ENCODE measurements at regions not wholly inside any gene's neighbourhood (a gene's known extent, or its start where the extent isn't known, plus 50 kb on each side); places are given as distances from the start of the nearest gene placed in this dataset.
"Not testable (repeated sequence)": the region's sequence is repeated elsewhere in the genome, so short reads cannot be mapped to it uniquely, and the experiment has no call there.

DNA sequence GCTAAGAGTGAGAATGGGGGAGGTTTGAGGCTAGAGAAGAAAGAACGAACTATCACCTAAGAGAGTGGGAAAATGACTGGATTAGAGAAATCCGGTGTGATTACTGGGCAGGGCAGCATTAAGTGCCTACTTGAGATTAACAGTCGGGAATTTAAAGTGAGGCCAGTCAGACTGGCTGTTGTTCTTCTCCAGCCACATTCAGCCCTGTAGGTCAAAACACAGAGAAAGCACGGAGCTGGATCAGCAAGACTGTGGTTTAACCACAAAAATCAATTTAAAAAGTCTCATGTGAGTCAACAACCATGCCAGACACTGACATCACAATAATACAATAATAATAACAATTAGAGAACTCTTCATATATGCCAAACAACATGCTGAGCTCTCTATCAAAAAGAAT is 301.9 kb upstream of the SGK1 start:
- DNase-seq (ENCODE audit: low read depth in 1 of 2, low spot score in 1 of 2): no peak

- no peak for DNase-seq (ENCODE audit: low read depth in 1 of 2, low spot score in 1 of 2)
Observed at GRCh38 chr6:134619077-134619476, 301.2 kb upstream of the SGK1 start.

- no peak for DNase-seq (ENCODE audit: low read depth in 1 of 2, low spot score in 1 of 2)
Observed at GRCh38 chr6:134614606-134615485, 296.9 kb upstream of the SGK1 start.

- not testable (repeated sequence) for DNase-seq (ENCODE audit: low read depth in 1 of 2, low spot score in 1 of 2)
Observed at GRCh38 chr6:134612128-134612527, 294.2 kb upstream of the SGK1 start.

DNA sequence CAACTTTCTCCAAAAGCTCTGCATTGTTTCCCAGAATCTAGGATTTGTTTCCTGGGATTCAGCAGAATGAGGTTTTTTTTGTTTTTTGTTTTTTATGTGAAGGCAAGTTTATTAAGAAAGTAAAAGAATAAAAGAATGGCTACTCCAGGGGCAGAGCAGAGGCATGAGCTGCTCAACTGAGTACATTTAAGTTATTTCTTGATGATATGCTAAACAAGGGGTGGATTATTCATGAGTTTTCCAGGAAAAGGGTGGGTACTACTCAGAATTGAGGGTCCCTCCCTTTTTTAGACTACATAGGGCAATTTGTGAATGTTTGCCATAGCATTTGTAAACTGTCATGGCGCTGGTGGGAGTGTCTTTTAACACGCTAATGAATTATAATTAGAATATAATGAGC is 292.5 kb upstream of the SGK1 start:
- DNase-seq (ENCODE audit: low read depth in 1 of 2, low spot score in 1 of 2): no peak

GRCh38 chr6:134609716-134610261 is 291.9 kb upstream of the SGK1 start:
- no peak for DNase-seq (ENCODE audit: low read depth in 1 of 2, low spot score in 1 of 2)

- no peak for DNase-seq (ENCODE audit: low read depth in 1 of 2, low spot score in 1 of 2)
Observed at GRCh38 chr6:134607411-134607810, 289.5 kb upstream of the SGK1 start.

DNA sequence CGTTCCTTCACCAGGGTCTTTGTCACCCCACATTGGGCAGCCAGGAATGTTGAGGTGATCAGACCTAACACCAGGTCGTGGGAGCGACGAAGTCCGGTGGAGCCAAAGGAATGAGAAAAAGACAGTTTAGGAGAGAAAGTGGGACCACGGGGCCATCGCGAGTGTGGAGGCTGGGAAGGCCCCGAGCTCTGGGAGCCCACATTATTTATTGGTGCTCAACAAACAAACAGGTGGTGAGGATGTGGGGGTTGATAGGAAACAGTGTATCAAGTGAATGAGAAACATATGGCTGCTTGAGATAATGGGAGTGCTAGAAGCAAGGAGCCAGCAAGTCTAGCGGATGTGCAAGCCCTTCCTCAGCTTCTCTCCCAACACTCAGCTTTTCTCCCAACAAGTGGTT is 287.1 kb upstream of the SGK1 start:
- DNase-seq (ENCODE audit: low read depth in 1 of 2, low spot score in 1 of 2): no peak

GRCh38 chr6:134604014-134604676 is 286.2 kb upstream of the SGK1 start:
- DNase-seq (ENCODE audit: low read depth in 1 of 2, low spot score in 1 of 2): no peak

DNA sequence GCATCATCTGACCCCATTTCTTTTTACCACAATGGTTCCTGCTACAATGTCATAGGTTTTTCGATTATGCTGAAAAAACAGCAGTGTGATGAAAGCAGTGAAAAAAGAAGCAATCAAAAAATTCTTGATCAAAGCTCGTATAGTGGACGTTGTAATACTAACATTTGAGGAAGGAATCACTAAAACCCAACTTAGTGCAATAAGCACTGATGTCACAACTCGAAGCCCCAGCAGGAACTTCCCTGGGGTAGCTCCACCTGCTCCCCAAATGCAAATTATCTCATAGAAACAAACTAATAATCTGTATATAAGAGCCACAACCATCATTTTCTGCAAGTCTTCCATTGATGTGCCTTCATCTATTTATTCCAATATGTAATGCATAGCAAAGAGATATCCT is 285.6 kb upstream of the SGK1 start:
- DNase-seq (ENCODE audit: low read depth in 1 of 2, low spot score in 1 of 2): no peak

DNA sequence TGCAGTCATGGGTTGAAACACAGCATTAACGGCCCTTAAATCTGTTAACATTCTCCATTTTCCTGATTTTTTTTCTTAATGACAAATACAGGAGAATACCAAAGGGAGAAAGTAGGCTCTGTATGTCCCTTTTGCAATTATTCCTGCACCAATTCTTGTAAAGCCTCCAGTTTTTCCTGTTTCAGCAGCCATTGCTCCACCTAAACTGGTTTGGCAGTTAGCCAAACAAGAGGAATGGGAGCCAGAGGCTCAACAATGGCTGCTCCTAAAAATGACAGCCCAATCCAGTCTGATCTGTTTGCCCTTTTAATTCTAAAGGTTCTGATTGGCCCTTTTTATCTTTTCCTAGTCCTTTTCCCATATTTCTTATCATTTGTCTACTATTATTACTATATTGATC is 284.2 kb upstream of the SGK1 start:
- DNase-seq (ENCODE audit: low read depth in 1 of 2, low spot score in 1 of 2): no peak

DNA sequence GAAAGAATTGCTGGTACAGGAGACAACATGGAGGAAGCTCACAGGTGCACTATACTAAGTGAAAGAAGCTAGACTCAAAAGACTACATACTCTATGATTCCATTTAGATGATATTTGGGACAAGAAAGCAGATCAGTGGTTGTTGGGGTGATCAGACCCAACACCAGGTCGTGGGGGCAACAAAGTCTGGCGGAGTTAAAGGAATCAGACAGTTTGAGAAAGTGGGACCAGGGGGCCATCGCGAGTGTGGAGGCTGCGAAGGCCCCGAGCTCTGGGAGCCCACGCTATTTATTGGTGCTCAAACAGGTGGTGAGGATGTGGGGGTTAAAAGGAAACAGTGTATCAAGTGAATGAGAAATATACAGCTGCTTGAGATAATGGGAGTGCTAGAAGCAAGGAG is 282.8 kb upstream of the SGK1 start:
- DNase-seq (ENCODE audit: low read depth in 1 of 2, low spot score in 1 of 2): no peak

DNA sequence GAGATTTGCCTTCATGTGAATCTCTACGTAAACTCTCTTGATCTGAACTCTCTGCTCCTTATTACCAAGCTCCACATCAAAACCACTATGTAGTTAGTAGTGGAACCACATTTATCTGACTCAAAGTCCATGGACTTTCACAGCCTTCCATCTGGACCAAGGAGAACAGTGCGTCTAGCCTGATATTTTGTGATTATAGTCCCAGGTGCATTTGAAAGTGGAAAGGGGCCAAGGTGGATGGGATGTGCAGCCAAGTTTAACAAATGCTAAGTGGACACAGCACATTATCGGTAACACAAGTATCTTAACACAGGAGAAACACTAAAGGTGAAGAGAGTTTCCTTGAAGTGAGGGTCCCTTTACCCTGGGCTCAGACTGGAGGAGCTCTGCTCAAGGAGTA is 281.2 kb upstream of the SGK1 start:
- DNase-seq (ENCODE audit: low read depth in 1 of 2, low spot score in 1 of 2): no peak

DNA sequence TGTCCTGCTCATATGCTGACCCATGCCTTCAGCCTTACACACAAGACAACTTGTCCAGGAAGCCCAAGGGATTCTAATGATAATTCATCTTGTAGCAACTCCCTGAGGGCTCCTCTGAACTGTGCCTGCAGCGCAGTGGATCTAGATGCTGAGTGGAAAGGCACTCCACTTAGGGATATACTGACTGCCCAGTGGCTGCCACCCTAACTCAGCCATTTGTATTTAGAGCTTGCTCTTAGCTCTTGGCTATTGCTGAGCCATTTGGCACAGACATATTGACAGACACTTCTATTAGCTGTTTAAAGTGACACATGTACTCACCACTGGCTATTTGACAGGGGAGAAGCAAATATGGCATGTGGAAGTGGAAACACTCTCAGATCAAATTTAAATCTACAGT is 278.3 kb upstream of the SGK1 start:
- no peak for DNase-seq (ENCODE audit: low read depth in 1 of 2, low spot score in 1 of 2)

GRCh38 chr6:134594881-134595280 is 277.0 kb upstream of the SGK1 start:
- DNase-seq (ENCODE audit: low read depth in 1 of 2, low spot score in 1 of 2): no peak

DNA sequence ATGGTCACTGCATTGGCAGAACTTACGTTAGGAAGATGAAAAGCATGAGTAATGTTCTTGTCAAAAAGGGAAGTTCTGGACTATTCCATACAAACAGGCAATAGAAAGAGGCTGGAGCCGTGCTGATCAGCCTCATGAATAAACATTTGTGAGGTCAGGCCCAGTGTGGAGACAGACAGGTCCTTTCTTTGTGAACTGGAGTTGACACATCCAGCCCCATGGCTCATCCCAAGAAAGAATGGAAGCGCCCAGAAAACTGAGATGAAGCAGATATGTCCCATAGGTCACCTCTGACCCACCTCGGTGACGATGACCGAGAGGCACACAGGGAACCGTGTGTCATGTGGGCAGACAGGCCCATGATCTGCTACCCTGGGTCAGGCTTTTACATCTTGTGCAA is 276.0 kb upstream of the SGK1 start:
- DNase-seq (ENCODE audit: low read depth in 1 of 2, low spot score in 1 of 2): no peak

DNA sequence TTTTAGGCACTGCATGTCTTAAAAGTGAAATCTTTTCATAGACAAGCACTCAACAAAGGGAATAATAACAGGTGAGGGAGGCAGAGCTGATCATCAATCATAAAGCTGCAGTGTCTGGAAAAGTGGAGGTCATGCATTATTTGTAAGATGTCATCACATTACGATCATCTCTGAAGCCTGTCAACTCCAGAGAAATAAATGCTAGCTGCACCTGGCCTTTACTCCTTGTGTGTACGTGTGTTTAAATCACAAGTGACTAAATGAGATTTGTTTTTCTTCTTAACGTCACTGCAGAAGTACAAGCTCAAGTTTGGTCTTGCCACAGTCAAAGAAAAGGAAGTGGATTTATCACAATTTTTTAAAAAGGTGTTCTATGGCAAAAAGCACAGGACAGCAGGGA is 275.5 kb upstream of the SGK1 start:
- no peak for DNase-seq (ENCODE audit: low read depth in 1 of 2, low spot score in 1 of 2)

GRCh38 chr6:134593024-134593423 is 275.1 kb upstream of the SGK1 start:
- DNase-seq (ENCODE audit: low read depth in 1 of 2, low spot score in 1 of 2): no peak

DNA sequence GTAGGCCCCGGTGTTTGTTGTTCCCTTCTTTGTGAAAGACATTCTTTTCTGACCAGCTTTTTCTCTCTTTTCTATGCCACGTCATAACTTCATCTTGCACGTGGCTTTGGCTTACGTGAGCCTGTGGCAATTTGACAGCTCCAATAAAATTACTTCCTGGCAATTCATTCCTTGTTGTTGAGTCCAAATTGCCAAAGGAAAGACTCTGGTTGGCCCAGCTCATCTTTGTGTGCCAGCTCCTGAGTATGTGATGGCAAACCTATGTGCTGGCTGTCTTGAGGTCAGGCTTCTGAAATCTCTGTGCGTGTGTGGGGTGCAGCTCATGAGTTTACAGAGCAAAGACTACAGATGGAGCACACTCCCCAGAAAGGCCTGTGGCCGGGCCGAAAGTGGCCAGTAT is 272.5 kb upstream of the SGK1 start:
- no peak for DNase-seq (ENCODE audit: low read depth in 1 of 2, low spot score in 1 of 2)

GRCh38 chr6:134590004-134590403 is 272.1 kb upstream of the SGK1 start:
- DNase-seq (ENCODE audit: low read depth in 1 of 2, low spot score in 1 of 2): no peak

- no peak for DNase-seq (ENCODE audit: low read depth in 1 of 2, low spot score in 1 of 2)
Observed at GRCh38 chr6:134589512-134589911, 271.6 kb upstream of the SGK1 start.

GRCh38 chr6:134588267-134588666 is 270.4 kb upstream of the SGK1 start:
- no peak for DNase-seq (ENCODE audit: low read depth in 1 of 2, low spot score in 1 of 2)

DNA sequence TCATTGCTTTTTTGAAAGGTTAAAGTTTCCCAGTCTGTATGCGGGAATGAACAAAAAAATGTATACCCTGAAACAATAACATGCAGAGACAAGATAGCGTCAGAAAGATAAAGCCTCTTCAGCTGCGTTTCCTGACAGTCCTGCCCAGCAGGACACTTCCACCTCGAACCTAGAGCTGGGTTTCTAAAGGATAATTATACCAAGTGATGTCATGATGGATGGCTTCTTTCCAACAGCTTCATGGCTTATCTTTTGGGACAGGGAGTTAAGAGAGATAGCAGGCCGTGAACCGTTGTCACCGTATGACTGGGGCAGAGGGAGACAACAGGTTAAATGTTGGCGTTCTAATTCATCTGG is 267.6 kb upstream of the SGK1 start:
- no peak for DNase-seq (ENCODE audit: low read depth in 1 of 2, low spot score in 1 of 2)
